ENCODE measurements at regions not wholly inside any gene's neighbourhood (a gene's known extent, or its start where the extent isn't known, plus 50 kb on each side); places are given as distances from the start of the nearest gene placed in this dataset.
A peak's percentile ranks its signal among the peaks of the same experiment; 100 is the strongest.
"Not testable (repeated sequence)": the region's sequence is repeated elsewhere in the genome, so short reads cannot be mapped to it uniquely, and the experiment has no call there.

DNA sequence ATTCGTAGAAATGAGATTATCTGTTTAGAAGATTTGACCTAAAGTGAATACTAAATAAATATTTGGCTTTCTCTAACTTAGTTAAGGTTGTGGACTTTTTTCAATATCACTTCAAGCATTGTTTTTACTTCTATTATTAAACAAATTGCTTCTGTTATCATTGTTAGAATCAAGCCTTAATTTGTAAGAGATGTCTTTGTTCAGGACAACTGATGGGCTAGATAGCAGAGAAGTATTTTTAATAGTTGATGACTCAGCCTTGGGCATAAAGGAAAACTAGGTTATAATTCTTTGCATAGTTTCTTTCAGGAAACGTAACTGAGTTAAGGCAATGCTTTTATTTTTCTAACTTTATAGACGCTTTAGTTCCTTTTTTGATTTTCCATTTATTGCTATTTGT is 128.8 kb upstream of the SMIM30 start:
- DNase-seq (ENCODE audit: low read depth), result no peak

DNA sequence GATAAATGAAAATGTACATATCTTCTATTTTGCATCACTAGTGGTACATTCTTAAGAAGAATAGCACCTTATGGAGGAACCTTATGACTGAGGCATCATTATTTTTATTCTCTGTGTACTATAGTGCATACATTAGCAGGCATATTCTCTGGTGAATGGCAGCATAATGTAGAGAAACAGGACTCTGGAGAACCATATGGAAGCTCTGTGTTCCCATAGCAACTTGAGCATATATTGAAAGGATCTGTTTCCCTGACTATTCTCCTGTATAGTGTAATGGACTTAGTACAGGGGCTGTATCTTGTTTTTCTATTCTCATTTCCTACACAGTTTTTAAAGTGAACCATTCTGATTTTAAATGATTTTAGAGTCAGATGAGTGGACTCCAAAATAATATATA is 128.4 kb upstream of the SMIM30 start:
- no peak for DNase-seq (ENCODE audit: low read depth)

DNA sequence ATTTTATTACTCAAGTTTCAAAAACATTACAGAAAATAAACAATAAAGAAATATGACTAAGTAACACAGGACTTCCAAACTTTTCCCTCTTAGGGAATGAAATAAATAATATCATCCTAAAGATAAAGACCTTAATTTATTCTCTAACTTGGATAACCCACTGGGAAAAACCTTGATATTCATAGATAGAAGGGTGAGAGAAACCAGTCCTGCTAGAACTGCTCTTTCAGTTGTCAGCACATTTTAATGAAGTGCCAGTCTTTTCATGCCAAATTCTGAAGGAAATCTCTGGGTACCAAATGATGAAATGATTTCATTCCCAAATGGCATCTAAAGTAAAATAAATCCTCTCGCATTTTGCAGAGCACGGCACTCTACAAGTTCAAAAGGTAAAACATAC is 114.5 kb upstream of the SMIM30 start:
- DNase-seq (ENCODE audit: low read depth), result no peak

DNA sequence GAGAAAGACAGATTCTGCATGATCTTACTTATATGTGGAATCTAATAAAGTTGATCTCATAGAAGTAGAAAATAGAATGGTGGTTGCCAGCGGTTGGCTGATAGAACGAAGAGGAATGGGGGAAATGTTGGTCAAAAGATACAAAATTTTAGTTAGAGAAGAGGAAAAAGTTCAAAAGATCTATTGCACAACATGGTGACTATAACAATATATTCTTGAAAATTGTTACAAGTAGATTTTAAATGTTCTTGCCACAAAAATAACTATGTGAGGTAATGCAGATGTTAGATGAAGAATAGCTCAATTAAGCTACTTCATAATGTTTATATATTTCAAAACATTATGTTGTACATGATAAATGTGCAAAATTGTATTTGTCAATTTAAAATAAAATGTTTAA is 112.3 kb upstream of the SMIM30 start:
- DNase-seq (ENCODE audit: low read depth), result no peak

DNA sequence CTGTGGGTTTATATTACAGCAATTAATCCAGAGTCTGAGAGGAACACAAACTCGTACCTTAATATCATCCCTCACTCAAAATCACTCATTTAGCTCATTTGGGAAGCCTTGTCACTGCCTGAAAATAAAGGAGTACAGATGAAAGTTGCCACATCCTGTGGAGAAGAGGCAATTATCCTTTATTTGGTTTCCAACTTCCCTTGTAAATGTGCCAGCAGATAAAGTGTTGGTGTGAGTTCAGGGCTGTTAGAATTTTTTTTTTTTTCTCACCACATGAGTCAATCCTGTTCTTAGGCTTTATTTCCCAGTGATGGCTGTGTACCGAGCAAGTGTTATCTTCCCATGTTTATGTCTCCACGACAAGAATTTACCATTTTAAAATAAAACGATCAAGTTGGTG is 99.0 kb upstream of the SMIM30 start:
- DNase-seq (ENCODE audit: low read depth), result peak; percentile 31

DNA sequence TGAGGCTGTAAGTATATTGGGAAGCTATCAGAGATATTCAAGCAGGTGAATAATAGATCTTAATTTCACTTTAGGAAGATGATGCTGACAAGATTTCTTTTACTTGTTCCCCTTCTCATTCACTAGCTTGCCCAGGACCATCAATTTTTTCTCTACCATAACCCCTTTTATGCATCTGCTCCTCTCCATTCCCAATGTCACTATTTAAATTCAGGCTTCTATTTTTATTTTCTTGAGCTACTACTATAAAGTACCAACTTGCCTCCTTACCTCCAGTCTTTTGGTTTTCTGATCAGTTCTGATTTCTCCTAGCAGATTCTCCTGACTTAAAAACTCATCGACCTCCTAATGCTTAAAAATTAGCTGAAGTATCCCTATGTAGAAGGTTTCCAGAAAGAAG is 97.7 kb upstream of the SMIM30 start:
- no peak for DNase-seq (ENCODE audit: low read depth)

DNA sequence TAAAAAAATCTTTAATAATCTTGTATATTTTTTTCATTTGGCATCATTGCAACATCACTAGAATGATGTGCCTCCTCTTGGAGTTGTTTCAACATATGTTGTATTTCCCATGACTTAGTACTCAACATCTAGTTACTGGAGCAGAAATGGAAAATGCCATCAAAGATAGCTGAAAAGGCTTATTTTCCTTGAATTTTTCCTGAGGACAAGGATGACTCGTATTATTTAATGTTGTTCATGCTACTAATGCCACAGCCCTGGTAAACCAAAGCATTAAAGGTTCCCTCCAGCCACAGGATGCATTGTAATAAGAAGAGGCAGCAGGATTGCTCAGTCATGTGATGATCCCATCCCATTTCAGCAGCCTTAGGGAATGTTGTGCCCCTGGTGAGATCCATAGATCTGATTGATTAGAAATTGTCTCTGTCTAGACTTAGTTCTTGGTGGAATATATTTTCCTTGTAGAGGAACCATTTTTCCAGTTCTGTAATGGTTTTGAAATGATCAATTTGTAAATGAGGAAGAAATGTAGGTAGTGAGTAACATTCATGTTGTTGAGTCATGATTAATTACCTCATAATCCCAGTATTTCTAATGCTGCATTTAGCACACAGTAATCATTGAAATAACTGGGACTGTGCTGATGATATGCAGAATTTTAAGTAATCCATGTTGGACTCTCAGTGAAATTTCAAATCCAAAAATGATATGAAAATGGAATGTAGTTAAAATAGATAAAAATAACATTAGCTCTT is 91.3 kb upstream of the SMIM30 start:
- peak; percentile 3 for DNase-seq (ENCODE audit: low read depth)

DNA sequence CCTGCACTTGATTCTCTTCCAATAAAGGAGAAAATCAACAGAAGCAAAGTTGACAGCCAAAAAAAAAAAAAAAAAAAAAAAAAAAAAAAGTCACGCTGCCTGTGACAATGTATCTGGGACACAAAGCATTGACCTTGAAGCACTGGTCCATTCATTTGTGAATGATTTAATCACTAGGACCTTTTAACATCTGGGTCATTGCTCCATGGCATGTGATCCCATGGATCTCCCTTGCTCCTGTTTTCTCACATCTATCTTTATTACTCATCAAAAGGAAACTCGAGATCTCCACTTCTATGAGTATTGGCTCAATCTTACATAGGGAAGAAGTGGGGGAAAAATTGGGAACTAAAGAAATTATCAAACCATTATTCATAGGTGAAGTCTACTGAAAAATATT is 89.6 kb upstream of the SMIM30 start:
- DNase-seq (ENCODE audit: low read depth), result no peak

DNA sequence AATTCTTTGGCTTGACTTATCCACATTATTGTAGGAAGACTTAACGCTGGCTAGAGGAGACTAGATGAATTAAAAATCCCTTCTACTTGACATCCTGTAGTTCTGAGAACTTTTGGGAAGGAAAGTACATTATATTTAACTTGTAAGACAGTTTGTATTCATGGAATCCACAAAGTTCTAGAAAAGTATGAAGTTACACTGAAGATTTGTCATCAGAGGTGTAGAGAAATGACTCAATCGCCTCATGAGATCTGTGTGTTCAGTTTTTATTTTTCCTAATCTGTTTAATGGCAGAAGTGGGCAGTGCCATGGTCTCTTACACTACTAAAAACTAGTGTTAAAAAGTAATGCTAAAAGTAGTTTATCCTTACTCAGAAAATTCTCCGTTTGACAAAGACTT is 89.1 kb upstream of the SMIM30 start:
- no peak for DNase-seq (ENCODE audit: low read depth)

DNA sequence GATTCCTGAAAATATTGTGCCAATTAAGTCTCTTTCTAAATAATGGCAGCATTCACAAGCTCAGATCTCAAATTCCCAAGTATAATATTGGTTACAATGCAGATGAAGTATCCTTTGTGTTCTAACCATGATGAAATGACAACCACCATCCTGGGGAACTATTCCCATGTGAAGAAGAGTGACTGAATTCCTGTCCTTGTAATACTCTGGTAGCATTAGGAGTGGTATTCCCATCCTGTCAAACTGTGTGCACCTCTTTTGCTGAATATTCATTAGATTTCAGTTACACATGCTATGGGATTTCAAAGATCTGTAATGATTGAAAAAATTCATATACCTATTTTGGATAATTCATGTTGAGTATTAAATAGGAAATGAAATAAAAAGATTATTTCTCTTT is 86.1 kb upstream of the SMIM30 start:
- peak; percentile 4 for DNase-seq (ENCODE audit: low read depth)

DNA sequence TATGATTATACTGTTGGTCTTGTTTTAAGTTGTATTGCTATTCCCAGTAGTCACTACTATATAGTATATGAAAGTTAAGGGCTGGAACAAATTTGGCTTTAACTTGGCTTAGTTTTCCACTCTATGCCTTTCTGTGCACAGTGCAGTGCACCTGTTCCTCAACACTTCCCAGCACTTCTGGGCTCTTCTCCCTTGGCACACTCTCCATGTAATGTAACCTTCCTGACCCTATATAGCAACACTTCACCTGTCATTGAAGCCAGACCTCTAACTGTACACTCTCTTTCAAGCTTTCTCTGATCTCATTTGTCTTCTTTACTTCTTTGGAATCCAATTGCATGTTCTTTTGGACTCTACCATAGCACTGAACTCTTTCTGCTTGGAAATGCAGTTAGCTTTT is 83.9 kb upstream of the SMIM30 start:
- DNase-seq (ENCODE audit: low read depth), result no peak

DNA sequence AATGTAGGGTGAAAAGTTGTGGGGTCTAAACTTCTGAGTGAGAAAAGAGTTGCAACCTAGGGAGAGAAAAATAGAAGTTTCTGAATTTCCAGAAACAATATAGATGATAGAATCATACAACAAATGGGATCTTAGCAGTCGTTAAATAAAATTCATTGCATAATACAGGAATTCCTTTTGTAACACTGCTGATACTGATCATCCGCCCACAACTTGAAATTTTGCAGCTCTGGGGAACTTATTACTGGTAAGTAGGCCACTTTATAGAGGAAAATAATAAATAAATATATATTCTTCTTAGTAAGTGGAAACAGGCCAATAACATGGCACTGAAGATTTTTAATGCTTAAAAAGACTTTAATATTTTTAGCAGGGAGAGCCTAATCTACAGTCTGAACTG is 81.9 kb upstream of the SMIM30 start:
- DNase-seq (ENCODE audit: low read depth), result no peak

DNA sequence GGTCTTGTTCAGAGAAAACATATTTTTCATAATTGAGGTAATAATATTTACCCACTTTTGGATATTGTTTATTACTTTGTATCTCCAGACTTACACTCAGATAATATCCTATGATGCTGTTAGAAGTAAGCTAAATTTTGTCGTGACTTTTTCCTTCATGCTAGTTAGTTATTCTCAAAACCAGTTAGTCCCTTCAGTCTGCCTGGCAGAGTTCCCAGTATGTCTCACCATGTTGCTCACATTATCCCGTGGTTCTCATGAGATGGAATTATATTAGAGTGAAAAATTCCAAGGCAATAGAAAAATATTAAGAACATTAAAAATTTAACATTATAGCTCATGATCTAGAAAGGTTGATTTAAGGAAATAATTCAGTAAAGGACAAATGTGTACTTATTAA is 81.5 kb upstream of the SMIM30 start:
- peak; percentile 63 for DNase-seq (ENCODE audit: low read depth)

DNA sequence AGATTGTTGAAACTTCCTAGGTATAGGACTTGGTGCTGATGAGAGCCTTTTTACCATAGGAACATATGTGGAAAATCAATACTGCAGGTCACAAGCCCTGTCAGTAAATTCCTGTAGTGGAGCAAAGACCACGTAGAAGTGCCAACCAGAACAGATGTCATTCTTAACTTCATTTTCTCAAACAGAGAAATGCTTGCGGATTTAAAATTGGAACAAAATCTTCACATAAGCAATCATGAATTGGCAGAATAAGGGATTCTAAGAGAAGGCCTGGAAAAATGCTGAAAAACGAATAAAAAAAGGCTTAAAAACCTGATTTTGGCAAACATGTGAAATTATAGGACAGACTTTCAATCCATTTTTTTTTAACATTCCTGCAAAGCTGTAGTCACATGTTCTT is 80.8 kb upstream of the SMIM30 start:
- DNase-seq (ENCODE audit: low read depth), result no peak

DNA sequence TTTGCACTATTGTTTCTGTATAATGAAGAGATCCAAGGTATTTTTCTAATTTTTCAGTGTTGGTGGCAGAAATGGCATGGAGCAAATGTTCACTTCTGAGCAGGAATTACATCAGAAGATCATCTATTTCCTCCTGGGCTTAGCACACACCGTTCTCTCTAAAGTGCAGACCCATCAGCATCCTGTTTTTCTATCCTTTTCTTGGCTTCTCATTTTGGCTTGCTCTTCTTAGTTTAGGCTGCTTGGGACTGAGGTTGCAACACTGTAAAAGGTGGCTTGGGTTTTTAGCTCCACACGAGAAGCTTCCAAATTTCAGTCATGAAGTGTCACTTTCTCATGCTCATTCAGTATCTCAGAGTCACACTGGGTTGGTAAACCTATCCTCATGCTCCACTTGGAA is 79.9 kb upstream of the SMIM30 start:
- DNase-seq (ENCODE audit: low read depth), result no peak

DNA sequence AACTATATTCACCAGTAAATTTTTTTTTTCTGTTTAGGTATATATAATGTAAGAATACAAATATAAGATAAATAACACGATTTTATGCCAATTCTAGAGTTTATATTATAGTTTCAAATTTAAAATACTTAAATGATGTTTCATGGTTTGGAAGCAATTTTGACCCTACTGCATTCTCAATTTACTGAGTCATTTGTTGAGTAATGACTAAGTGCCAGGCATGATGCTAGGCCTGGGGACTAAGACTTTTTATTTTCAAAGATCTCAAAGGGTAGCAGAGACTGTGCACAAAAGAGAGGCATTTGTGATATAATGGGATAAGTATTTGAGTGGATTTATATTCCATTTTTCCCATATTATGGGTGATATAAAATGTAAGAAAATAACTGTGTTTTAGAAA is 78.9 kb upstream of the SMIM30 start:
- DNase-seq (ENCODE audit: low read depth), result peak; percentile 60

DNA sequence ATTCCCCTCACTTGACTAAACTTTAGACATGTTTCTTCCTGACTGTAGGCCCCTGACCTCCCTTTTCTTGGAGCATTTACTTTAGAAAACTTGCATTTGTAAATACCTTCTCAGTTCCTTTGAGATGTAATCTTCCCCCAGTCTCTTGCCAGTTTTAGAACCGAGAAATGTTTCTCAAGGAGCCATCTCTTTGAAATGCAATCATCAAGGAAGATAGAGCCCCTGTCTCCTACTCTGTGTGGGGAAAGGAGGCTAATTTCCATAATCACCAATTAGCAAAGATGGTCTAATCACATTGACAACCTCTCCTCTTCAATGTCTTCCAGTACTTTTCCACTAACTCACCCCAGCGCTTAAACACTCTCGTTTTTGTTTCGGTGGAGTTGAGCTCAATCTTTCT is 70.0 kb upstream of the SMIM30 start:
- DNase-seq (ENCODE audit: low read depth), result no peak

DNA sequence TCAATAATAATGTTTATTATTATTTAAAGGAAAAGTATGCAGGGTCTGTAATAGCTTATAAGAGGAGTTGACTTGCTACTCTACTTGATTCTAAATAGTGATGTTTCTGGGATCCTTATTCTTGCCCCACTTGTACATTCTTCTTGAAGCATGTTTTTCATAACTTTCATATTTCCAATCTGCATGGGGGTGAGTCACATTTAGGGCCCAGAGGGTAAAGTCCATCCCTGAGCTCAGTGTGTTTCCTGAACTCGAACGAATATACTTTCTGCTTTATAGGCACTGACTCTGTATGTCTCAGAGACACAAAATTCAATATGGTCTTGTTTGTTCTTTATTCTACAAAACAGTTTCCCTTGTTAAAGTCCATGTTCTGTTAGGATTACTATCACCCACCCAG is 61.0 kb upstream of the SMIM30 start:
- DNase-seq (ENCODE audit: low read depth), result no peak

DNA sequence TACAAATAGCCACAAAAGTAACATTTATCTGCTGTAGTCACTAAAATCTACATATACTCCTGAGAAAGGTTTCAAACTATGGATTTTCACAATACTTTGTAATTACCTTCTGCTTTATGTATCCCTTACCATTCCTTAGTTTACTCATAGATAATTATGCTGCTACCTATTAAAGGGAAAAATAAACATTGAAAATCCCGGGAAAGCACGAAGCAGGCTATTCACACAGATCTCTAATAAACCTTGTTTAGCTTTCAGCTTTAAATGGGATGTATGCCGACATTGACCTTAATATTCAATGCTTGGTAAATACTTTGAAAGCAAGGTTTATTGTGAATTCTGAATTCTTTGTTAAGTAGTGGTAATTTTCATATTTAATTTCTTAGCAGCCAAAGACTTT is 58.5 kb upstream of the SMIM30 start:
- DNase-seq (ENCODE audit: low read depth), result no peak

DNA sequence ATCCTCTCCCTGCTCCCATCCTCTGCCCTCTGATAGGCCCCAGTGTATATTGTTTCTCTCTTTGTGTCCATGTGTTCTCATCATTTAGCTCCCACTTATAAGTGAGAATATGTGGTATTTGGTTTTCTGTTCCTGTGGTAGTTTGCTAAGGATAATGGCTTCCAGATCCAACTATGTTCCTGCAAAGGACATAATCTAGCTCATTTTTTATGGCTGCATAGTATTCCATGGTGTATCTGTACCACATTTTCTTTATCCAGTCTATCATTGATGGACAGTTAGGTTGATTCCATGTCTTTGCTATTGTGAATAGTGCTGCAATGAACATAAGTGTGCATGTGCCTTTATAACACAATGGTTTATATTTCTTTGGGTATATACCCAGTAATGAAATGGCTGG is 57.8 kb upstream of the SMIM30 start:
- not testable (repeated sequence) for DNase-seq (ENCODE audit: low read depth)

DNA sequence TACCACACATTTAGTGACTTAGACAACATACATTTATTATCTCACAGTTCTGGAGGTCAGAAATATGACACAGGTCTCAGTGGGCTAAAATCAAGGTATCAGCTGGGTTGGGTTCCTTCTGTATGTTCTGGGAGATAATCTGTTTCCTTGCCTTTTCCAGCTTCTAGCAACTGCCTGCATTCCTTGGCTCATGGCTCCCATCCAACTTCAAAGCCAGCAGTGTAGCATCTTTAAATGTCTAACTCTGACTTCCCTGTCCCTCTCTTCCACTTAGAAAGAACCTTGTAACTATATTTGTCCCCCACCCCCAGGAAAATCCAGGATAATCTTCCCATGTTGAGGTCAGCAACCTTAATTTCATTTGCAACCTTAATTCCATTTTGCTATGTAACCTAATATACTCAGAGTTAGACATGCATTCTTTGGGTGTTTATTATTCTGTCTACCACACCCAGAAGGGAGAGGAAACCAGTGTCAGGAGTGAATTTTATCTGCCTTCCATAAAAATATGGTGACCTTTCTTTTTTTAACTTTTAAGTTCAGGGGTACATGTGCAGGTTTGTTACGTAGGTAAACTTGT is 57.3 kb upstream of the SMIM30 start:
- DNase-seq (ENCODE audit: low read depth), result no peak

DNA sequence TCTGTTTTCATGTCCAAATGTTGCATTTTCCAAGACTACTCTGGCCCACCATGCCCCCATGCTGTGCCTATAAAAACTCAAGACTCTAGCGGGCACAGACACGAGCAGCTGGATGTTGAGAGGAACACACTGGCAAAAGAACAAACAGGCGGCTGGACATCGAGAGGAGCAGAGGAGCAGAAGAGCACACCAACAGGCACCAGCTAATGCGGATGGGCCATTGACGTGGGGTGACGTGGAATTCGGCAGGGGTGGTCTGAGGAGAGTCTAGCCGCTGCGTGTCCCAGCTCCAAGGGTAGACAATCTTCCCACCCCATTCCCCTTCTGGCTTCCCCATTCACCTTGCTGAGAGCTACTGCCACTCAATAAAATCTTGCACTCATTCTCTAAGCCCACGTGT is 54.4 kb upstream of the SMIM30 start:
- no peak for DNase-seq (ENCODE audit: low read depth)

DNA sequence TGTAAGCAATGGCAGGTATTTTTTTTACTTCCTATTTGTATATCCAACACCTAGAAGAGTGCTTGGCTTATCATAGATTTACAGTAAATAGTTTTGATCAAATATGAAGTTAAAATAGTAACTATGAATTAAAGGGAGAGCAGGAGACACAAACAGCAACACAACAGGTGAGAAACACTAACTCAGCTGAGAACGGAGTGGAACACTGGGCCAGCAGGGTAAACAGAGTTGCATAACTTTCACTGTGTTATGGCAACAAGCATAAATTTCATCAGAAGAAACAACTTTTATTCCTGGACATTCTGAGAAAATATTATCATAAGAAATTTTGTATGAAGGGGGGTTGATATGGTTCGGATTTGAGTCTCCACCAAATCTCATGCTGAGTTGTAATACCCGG is 52.2 kb upstream of the SMIM30 start:
- DNase-seq (ENCODE audit: low read depth), result no peak
